Loucy (cell line): ENCODE measurements at regions not wholly inside any gene's neighbourhood (a gene's known extent, or its start where the extent isn't known, plus 50 kb on each side); places are given as distances from the start of the nearest gene placed in this dataset.

Experiments used
- H2AFZ ChIP-seq: fragments of 200-600 bp; sonication (generic); 2 replicates; pipeline ENCODE4 v1.6.0; 2016; ENCODE audit warnings: antibody characterized with exemption, mild to moderate bottlenecking, low read length, moderate library complexity
- H3F3A ChIP-seq: fragments of 200-600 bp; 2 replicates; pipeline ENCODE4 v1.6.0; 2016; ENCODE audit warnings: antibody characterized with exemption, low read depth, mild to moderate bottlenecking
- H3K27me3 ChIP-seq: fragments of 200-600 bp; sonication (generic); 2 replicates; pipeline ENCODE4 v1.6.1; 2014; ENCODE audit warnings: low read length, mild to moderate bottlenecking; ENCODE audit not compliant: insufficient read depth, poor library complexity, severe bottlenecking
- H3K36me3 ChIP-seq: fragments of 200-600 bp; sonication (generic); 2 replicates; pipeline ENCODE4 v1.6.1; 2016; ENCODE audit warnings: low read length; ENCODE audit not compliant: insufficient read depth
- H3K4me1 ChIP-seq: fragments of 200-600 bp; sonication (generic); 2 replicates; pipeline ENCODE4 v1.5.1; 2014; ENCODE audit warnings: low read length, mild to moderate bottlenecking; ENCODE audit not compliant: insufficient read depth, poor library complexity, severe bottlenecking
- H3K4me2 ChIP-seq: fragments of 200-600 bp; sonication (generic); 2 replicates; pipeline ENCODE4 v1.6.0; 2014; ENCODE audit warnings: antibody characterized with exemption, low read length, low read depth, mild to moderate bottlenecking; ENCODE audit not compliant: poor library complexity, severe bottlenecking
- H3K4me3 ChIP-seq: fragments of 200-600 bp; sonication (generic); 2 replicates; pipeline ENCODE4 v1.5.1; 2014; ENCODE audit warnings: low read length, mild to moderate bottlenecking, mixed read lengths; ENCODE audit not compliant: poor library complexity, severe bottlenecking
- H3K79me2 ChIP-seq: fragments of 200-600 bp; sonication (generic); 2 replicates; pipeline ENCODE4 v1.6.1; 2014; ENCODE audit warnings: low read length; ENCODE audit not compliant: insufficient read depth
- H3K9ac ChIP-seq: fragments of 200-600 bp; sonication (generic); 2 replicates; pipeline ENCODE4 v1.6.0; 2014; ENCODE audit warnings: mild to moderate bottlenecking, low read depth, low read length, moderate library complexity; ENCODE audit not compliant: poor library complexity, severe bottlenecking
- H3K9me2 ChIP-seq: fragments of 200-600 bp; sonication (generic); replicated peaks from 2 replicates; pipeline ENCODE4 v1.6.1; 2016; ENCODE audit warnings: low read depth, low read length, mixed read lengths
- H3K9me3 ChIP-seq: fragments of 200-600 bp; sonication (generic); 2 replicates; pipeline ENCODE4 v1.6.1; 2014; ENCODE audit warnings: mild to moderate bottlenecking, antibody characterized with exemption, low read length, low read depth; ENCODE audit not compliant: insufficient read depth
- H4K20me1 ChIP-seq: fragments of 200-600 bp; sonication (generic); 2 replicates; pipeline ENCODE4 v1.6.0; 2014; ENCODE audit warnings: antibody characterized with exemption, low read length, mild to moderate bottlenecking; ENCODE audit not compliant: insufficient read depth, poor library complexity, severe bottlenecking
- CTCF ChIP-seq: fragments of 200-600 bp; sonication (generic); conservative IDR thresholded peaks from 2 replicates; pipeline ENCODE4 v1.5.1; 2014; ENCODE audit warnings: mild to moderate bottlenecking, antibody characterized with exemption, low read length
- EZH2phosphoT487 ChIP-seq: fragments of 200-600 bp; IDR thresholded peaks from 2 replicates; pipeline ENCODE4 v1.6.1; 2018; ENCODE audit warnings: antibody characterized with exemption, mild to moderate bottlenecking, moderate library complexity, borderline replicate concordance

- Histone ChIP-seq H3K9me2 (no peaks in the 10 kb centered on the region), H3K4me2 (no peak overlapping the region), H3K9ac (no peak overlapping the region), H3K4me3 (no peak overlapping the region), H4K20me1 (no peaks in the 10 kb centered on the region), H3K4me1 (peaks cover 4% of the 10 kb centered on the region), H3K27me3 (no peaks in the 10 kb centered on the region), H3K79me2 (no peaks in the 10 kb centered on the region), H2AFZ (no peak overlapping the region), H3K36me3 (no peaks in the 10 kb centered on the region), H3K9me3 (peaks cover 6% of the 10 kb centered on the region; the same call in 1 of the 2 replicates), H3F3A (no peaks in the 10 kb centered on the region)
- TF ChIP-seq EZH2phosphoT487, result no peak
- no peak for TF ChIP-seq CTCF
These were observed 131.8 kb downstream of the ZIC1 start for GRCh38 chr3:147540921-147541320.

GRCh38 chr3:147544290-147544689, 135.1 kb downstream of the ZIC1 start:
- Histone ChIP-seq H4K20me1 (no peaks in the 10 kb centered on the region), H3K4me2 (no peak overlapping the region), H3K9ac (no peak overlapping the region), H3K9me2 (no peaks in the 10 kb centered on the region), H3K9me3 (peaks cover 6% of the 10 kb centered on the region; the same call in 1 of the 2 replicates), H2AFZ (no peak overlapping the region), H3K27me3 (no peaks in the 10 kb centered on the region), H3K36me3 (no peaks in the 10 kb centered on the region), H3K4me1 (no peaks in the 10 kb centered on the region), H3K4me3 (no peak overlapping the region), H3K79me2 (no peaks in the 10 kb centered on the region), H3F3A (no peaks in the 10 kb centered on the region)
- TF ChIP-seq CTCF, result no peak
- no peak for TF ChIP-seq EZH2phosphoT487

- Histone ChIP-seq H3K4me1 (no peaks in the 10 kb centered on the region), H3K4me3 (no peak overlapping the region), H3K79me2 (no peaks in the 10 kb centered on the region), H3K9me2 (no peaks in the 10 kb centered on the region), H2AFZ (no peak overlapping the region), H3K27me3 (no peaks in the 10 kb centered on the region), H3K9me3 (no peaks in the 10 kb centered on the region), H3K9ac (no peak overlapping the region), H4K20me1 (no peaks in the 10 kb centered on the region), H3K4me2 (no peak overlapping the region), H3F3A (no peaks in the 10 kb centered on the region), H3K36me3 (no peaks in the 10 kb centered on the region)
- TF ChIP-seq CTCF, result no peak
- no peak for TF ChIP-seq EZH2phosphoT487
These were observed 142.3 kb downstream of the ZIC1 start for GRCh38 chr3:147551491-147551890.
